Loucy (cell line): ENCODE measurements at regions not wholly inside any gene's neighbourhood (a gene's known extent, or its start where the extent isn't known, plus 50 kb on each side); places are given as distances from the start of the nearest gene placed in this dataset.

Experiments used
- H2AFZ ChIP-seq: fragments of 200-600 bp; sonication (generic); 2 replicates; pipeline ENCODE4 v1.6.0; 2016; ENCODE audit warnings: antibody characterized with exemption, mild to moderate bottlenecking, low read length, moderate library complexity
- H3F3A ChIP-seq: fragments of 200-600 bp; 2 replicates; pipeline ENCODE4 v1.6.0; 2016; ENCODE audit warnings: antibody characterized with exemption, low read depth, mild to moderate bottlenecking
- H3K27me3 ChIP-seq: fragments of 200-600 bp; sonication (generic); 2 replicates; pipeline ENCODE4 v1.6.1; 2014; ENCODE audit warnings: low read length, mild to moderate bottlenecking; ENCODE audit not compliant: insufficient read depth, poor library complexity, severe bottlenecking
- H3K36me3 ChIP-seq: fragments of 200-600 bp; sonication (generic); 2 replicates; pipeline ENCODE4 v1.6.1; 2016; ENCODE audit warnings: low read length; ENCODE audit not compliant: insufficient read depth
- H3K4me1 ChIP-seq: fragments of 200-600 bp; sonication (generic); 2 replicates; pipeline ENCODE4 v1.5.1; 2014; ENCODE audit warnings: low read length, mild to moderate bottlenecking; ENCODE audit not compliant: insufficient read depth, poor library complexity, severe bottlenecking
- H3K4me2 ChIP-seq: fragments of 200-600 bp; sonication (generic); 2 replicates; pipeline ENCODE4 v1.6.0; 2014; ENCODE audit warnings: antibody characterized with exemption, low read length, low read depth, mild to moderate bottlenecking; ENCODE audit not compliant: poor library complexity, severe bottlenecking
- H3K4me3 ChIP-seq: fragments of 200-600 bp; sonication (generic); 2 replicates; pipeline ENCODE4 v1.5.1; 2014; ENCODE audit warnings: low read length, mild to moderate bottlenecking, mixed read lengths; ENCODE audit not compliant: poor library complexity, severe bottlenecking
- H3K79me2 ChIP-seq: fragments of 200-600 bp; sonication (generic); 2 replicates; pipeline ENCODE4 v1.6.1; 2014; ENCODE audit warnings: low read length; ENCODE audit not compliant: insufficient read depth
- H3K9ac ChIP-seq: fragments of 200-600 bp; sonication (generic); 2 replicates; pipeline ENCODE4 v1.6.0; 2014; ENCODE audit warnings: mild to moderate bottlenecking, low read depth, low read length, moderate library complexity; ENCODE audit not compliant: poor library complexity, severe bottlenecking
- H3K9me2 ChIP-seq: fragments of 200-600 bp; sonication (generic); replicated peaks from 2 replicates; pipeline ENCODE4 v1.6.1; 2016; ENCODE audit warnings: low read depth, low read length, mixed read lengths
- H3K9me3 ChIP-seq: fragments of 200-600 bp; sonication (generic); 2 replicates; pipeline ENCODE4 v1.6.1; 2014; ENCODE audit warnings: mild to moderate bottlenecking, antibody characterized with exemption, low read length, low read depth; ENCODE audit not compliant: insufficient read depth
- H4K20me1 ChIP-seq: fragments of 200-600 bp; sonication (generic); 2 replicates; pipeline ENCODE4 v1.6.0; 2014; ENCODE audit warnings: antibody characterized with exemption, low read length, mild to moderate bottlenecking; ENCODE audit not compliant: insufficient read depth, poor library complexity, severe bottlenecking
- CTCF ChIP-seq: fragments of 200-600 bp; sonication (generic); conservative IDR thresholded peaks from 2 replicates; pipeline ENCODE4 v1.5.1; 2014; ENCODE audit warnings: mild to moderate bottlenecking, antibody characterized with exemption, low read length
- EZH2phosphoT487 ChIP-seq: fragments of 200-600 bp; IDR thresholded peaks from 2 replicates; pipeline ENCODE4 v1.6.1; 2018; ENCODE audit warnings: antibody characterized with exemption, mild to moderate bottlenecking, moderate library complexity, borderline replicate concordance

- Histone ChIP-seq H3K4me2 (no peak overlapping the region), H3K79me2 (no peaks in the 10 kb centered on the region), H3K36me3 (no peaks in the 10 kb centered on the region), H4K20me1 (no peaks in the 10 kb centered on the region), H3K4me3 (no peak overlapping the region), H3F3A (no peaks in the 10 kb centered on the region), H3K9ac (no peak overlapping the region), H3K9me2 (no peaks in the 10 kb centered on the region), H3K27me3 (no peaks in the 10 kb centered on the region), H3K9me3 (no peaks in the 10 kb centered on the region), H3K4me1 (no peaks in the 10 kb centered on the region), H2AFZ (no peak overlapping the region)
- TF ChIP-seq CTCF (no peak), EZH2phosphoT487 (no peak)
These were observed 84.3 kb upstream of the MAFB start for GRCh38 chr20:40773376-40773775.

GRCh38 chr20:40774252-40774651 lies 85.2 kb upstream of the MAFB start:
- no peaks in the 10 kb centered on the region for H3K79me2 ChIP-seq
- H3K9ac ChIP-seq = no peak overlapping the region
- no peak overlapping the region for H3K4me3 ChIP-seq
- no peaks in the 10 kb centered on the region for H3K4me1 ChIP-seq
- no peaks in the 10 kb centered on the region for H4K20me1 ChIP-seq
- no peaks in the 10 kb centered on the region for H3K27me3 ChIP-seq
- H3F3A ChIP-seq = no peaks in the 10 kb centered on the region
- no peak for TF ChIP-seq EZH2phosphoT487
- no peak for TF ChIP-seq CTCF
- H3K4me2 ChIP-seq = no peak overlapping the region
- H3K9me3 ChIP-seq = no peaks in the 10 kb centered on the region
- H3K9me2 ChIP-seq = no peaks in the 10 kb centered on the region
- no peak overlapping the region for H2AFZ ChIP-seq
- H3K36me3 ChIP-seq = no peaks in the 10 kb centered on the region

- Histone ChIP-seq H3K4me2 (no peak overlapping the region), H3K9me2 (no peaks in the 10 kb centered on the region)
These were observed 86.6 kb upstream of the MAFB start for GRCh38 chr20:40775561-40776146.

More at GRCh38 chr20:40775561-40776146, 86.6 kb upstream of the MAFB start:
- no peaks in the 10 kb centered on the region for H3K9me3 ChIP-seq
- no peaks in the 10 kb centered on the region for H3F3A ChIP-seq
- H3K79me2 ChIP-seq = no peaks in the 10 kb centered on the region
- TF ChIP-seq CTCF = no peak
- TF ChIP-seq EZH2phosphoT487 = no peak
- no peaks in the 10 kb centered on the region for H3K4me1 ChIP-seq
- H4K20me1 ChIP-seq = no peaks in the 10 kb centered on the region
- H3K9ac ChIP-seq = no peak overlapping the region
- no peaks in the 10 kb centered on the region for H3K36me3 ChIP-seq
- H3K27me3 ChIP-seq = no peaks in the 10 kb centered on the region
- H2AFZ ChIP-seq = no peak overlapping the region
- no peak overlapping the region for H3K4me3 ChIP-seq
